ENCODE measurements at regions not wholly inside any gene's neighbourhood (a gene's known extent, or its start where the extent isn't known, plus 50 kb on each side); places are given as distances from the start of the nearest gene placed in this dataset.

DNA sequence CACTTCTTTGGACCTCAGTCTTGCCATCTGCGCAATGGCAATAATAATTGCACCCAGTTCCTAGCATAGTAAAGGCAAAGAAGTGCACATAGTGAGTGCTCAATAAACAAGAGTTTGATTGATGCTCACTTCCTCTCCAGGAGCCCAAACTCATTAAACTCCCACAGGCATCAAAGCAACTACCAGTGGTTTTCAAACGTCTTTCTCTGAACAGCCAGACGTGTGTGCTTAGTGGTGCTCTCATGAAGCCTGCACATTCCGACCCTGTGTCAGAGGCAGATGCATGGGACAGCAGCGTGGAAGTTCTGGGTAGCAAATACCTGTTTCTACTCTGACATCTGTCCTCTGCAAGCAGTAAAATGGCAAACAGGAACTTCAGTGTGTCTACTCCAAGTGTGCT lies 146.3 kb upstream of the MAFB start:
- no peaks in the 10 kb centered on the region for H3K9me3 ChIP-seq (ENCODE audit: control insufficient read depth, insufficient read depth, low read length)
- H3K4me1 ChIP-seq (ENCODE audit: insufficient read depth, low read length) = no peaks in the 10 kb centered on the region
- no peak overlapping the region for H3K9ac ChIP-seq (ENCODE audit: low read depth, low read length)
- H3K36me3 ChIP-seq (ENCODE audit: insufficient read depth, low read length) = no peaks in the 10 kb centered on the region

- Histone ChIP-seq H3K36me3 (ENCODE audit: insufficient read depth, low read length) (no peaks in the 10 kb centered on the region), H3K9me3 (ENCODE audit: control insufficient read depth, insufficient read depth, low read length) (peaks cover 4% of the 10 kb centered on the region; the same call in 1 of the 2 replicates), H3K9ac (ENCODE audit: low read depth, low read length) (no peak overlapping the region), H3K4me1 (ENCODE audit: insufficient read depth, low read length) (no peaks in the 10 kb centered on the region)
These were observed 149.5 kb upstream of the MAFB start for GRCh38 chr20:40838509-40838908.

GRCh38 chr20:40843251-40843650 lies 154.2 kb upstream of the MAFB start:
- H3K4me1 ChIP-seq (ENCODE audit: insufficient read depth, low read length) = no peaks in the 10 kb centered on the region
- no peaks in the 10 kb centered on the region for H3K36me3 ChIP-seq (ENCODE audit: insufficient read depth, low read length)
- no peak overlapping the region for H3K9ac ChIP-seq (ENCODE audit: low read depth, low read length)
- peaks cover 4% of the 10 kb centered on the region for H3K9me3 ChIP-seq (ENCODE audit: control insufficient read depth, insufficient read depth, low read length)

DNA sequence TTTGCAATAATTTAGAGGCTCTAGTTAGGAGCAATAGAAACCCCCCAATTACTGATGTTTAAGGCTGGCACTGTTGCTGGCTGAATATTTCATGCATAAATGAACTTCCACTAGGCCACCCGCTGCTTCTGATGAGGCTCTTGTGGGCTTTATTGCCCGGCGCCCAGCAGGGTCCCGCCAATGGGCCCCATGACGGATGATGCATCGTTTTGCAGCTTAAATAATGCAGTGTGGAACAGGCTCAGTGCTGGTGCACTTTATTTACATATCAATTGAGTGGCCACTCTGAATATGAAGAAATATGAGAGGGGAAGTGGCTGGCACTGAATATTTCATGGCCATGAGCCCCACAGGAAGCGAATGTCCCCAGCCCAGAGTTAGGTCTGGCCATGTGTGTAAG lies 155.3 kb upstream of the MAFB start:
- peaks cover 4% of the 10 kb centered on the region for H3K9me3 ChIP-seq (ENCODE audit: control insufficient read depth, insufficient read depth, low read length)
- H3K4me1 ChIP-seq (ENCODE audit: insufficient read depth, low read length) = no peaks in the 10 kb centered on the region
- no peaks in the 10 kb centered on the region for H3K36me3 ChIP-seq (ENCODE audit: insufficient read depth, low read length)
- H3K9ac ChIP-seq (ENCODE audit: low read depth, low read length) = no peak overlapping the region

GRCh38 chr20:40848096-40848495 lies 159.1 kb upstream of the MAFB start:
- H3K36me3 ChIP-seq (ENCODE audit: insufficient read depth, low read length) = no peaks in the 10 kb centered on the region
- H3K4me1 ChIP-seq (ENCODE audit: insufficient read depth, low read length) = no peaks in the 10 kb centered on the region
- no peak overlapping the region for H3K9ac ChIP-seq (ENCODE audit: low read depth, low read length)
- H3K9me3 ChIP-seq (ENCODE audit: control insufficient read depth, insufficient read depth, low read length) = no peaks in the 10 kb centered on the region; the same call in 1 of the 2 replicates

GRCh38 chr20:40848526-40848925 lies 159.5 kb upstream of the MAFB start:
- Histone ChIP-seq H3K4me1 (ENCODE audit: insufficient read depth, low read length) (no peaks in the 10 kb centered on the region), H3K9ac (ENCODE audit: low read depth, low read length) (no peak overlapping the region), H3K36me3 (ENCODE audit: insufficient read depth, low read length) (no peaks in the 10 kb centered on the region), H3K9me3 (ENCODE audit: control insufficient read depth, insufficient read depth, low read length) (no peaks in the 10 kb centered on the region; the same call in 1 of the 2 replicates)

- Histone ChIP-seq H3K36me3 (ENCODE audit: insufficient read depth, low read length) (no peaks in the 10 kb centered on the region), H3K4me1 (ENCODE audit: insufficient read depth, low read length) (no peaks in the 10 kb centered on the region), H3K9me3 (ENCODE audit: control insufficient read depth, insufficient read depth, low read length) (no peaks in the 10 kb centered on the region; the same call in 1 of the 2 replicates), H3K9ac (ENCODE audit: low read depth, low read length) (no peak overlapping the region)
These were observed 160.4 kb upstream of the MAFB start for GRCh38 chr20:40849456-40849855.

DNA sequence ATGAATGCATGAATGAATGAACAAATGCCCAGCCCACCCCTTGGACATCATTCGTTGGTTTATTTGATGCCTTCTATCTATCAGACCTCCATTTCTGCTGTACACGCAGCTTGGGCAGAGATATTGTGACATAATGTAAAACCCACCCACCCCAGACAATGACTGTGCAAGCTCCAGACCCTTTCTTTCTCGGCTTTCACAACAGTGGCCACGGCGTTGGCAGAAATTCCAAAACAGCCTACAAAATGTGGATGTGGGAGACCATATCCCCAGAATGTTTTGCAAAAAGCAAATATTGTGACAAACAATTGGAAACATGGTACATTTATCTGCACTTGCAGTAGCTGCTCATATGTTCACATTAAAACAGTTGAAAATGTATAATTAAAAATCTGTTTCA lies 162.0 kb upstream of the MAFB start:
- Histone ChIP-seq H3K36me3 (ENCODE audit: insufficient read depth, low read length) (no peaks in the 10 kb centered on the region), H3K4me1 (ENCODE audit: insufficient read depth, low read length) (no peaks in the 10 kb centered on the region), H3K9ac (ENCODE audit: low read depth, low read length) (no peak overlapping the region), H3K9me3 (ENCODE audit: control insufficient read depth, insufficient read depth, low read length) (no peaks in the 10 kb centered on the region)

GRCh38 chr20:40855269-40855668 lies 166.2 kb upstream of the MAFB start:
- Histone ChIP-seq H3K9ac (ENCODE audit: low read depth, low read length) (no peak overlapping the region), H3K9me3 (ENCODE audit: control insufficient read depth, insufficient read depth, low read length) (no peaks in the 10 kb centered on the region), H3K4me1 (ENCODE audit: insufficient read depth, low read length) (peaks cover 13% of the 10 kb centered on the region), H3K36me3 (ENCODE audit: insufficient read depth, low read length) (no peaks in the 10 kb centered on the region)

GRCh38 chr20:40856653-40857052 lies 167.6 kb upstream of the MAFB start:
- Histone ChIP-seq H3K9me3 (ENCODE audit: control insufficient read depth, insufficient read depth, low read length) (no peaks in the 10 kb centered on the region), H3K9ac (ENCODE audit: low read depth, low read length) (no peak overlapping the region), H3K36me3 (ENCODE audit: insufficient read depth, low read length) (no peaks in the 10 kb centered on the region), H3K4me1 (ENCODE audit: insufficient read depth, low read length) (peaks cover 13% of the 10 kb centered on the region)

GRCh38 chr20:40860487-40860902 lies 168.1 kb upstream of the TOP1 start:
- H3K9ac ChIP-seq (ENCODE audit: low read depth, low read length) = no peak overlapping the region
- H3K4me1 ChIP-seq (ENCODE audit: insufficient read depth, low read length) = peaks cover 13% of the 10 kb centered on the region
- no peaks in the 10 kb centered on the region for H3K9me3 ChIP-seq (ENCODE audit: control insufficient read depth, insufficient read depth, low read length)
- no peaks in the 10 kb centered on the region for H3K36me3 ChIP-seq (ENCODE audit: insufficient read depth, low read length)

DNA sequence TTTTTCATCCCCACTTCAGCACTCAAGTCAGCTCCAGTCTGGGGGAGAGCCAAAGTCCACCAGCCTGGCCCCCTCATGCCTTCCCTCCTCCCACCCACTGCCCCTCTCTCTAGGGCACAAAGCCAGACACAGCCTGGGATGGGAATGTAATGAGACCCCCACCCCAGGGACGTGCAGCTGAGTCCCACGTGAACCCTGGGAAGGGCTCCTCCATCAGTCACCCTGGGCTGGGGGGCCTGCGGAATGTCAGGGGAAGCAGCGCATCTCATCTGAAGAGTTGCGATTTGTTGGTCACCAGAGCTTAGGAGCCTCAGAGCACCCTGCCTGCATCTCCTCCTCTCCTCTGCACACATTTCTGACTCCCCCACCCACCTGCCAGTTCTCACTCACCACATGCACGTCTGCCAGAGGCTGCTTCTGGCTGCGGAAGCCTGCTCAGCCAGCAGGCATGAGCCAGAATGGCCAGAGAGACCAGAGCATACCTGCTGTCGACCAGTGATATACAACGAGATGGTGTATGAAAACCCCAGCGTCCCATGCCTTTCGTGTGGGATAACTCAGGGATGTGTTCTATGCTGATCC lies 167.1 kb upstream of the TOP1 start:
- Histone ChIP-seq H3K4me1 (ENCODE audit: insufficient read depth, low read length) (peaks cover 13% of the 10 kb centered on the region), H3K36me3 (ENCODE audit: insufficient read depth, low read length) (no peaks in the 10 kb centered on the region), H3K9me3 (ENCODE audit: control insufficient read depth, insufficient read depth, low read length) (no peaks in the 10 kb centered on the region), H3K9ac (ENCODE audit: low read depth, low read length) (no peak overlapping the region)

GRCh38 chr20:40863355-40863919 lies 165.2 kb upstream of the TOP1 start:
- no peaks in the 10 kb centered on the region for H3K36me3 ChIP-seq (ENCODE audit: insufficient read depth, low read length)
- H3K9ac ChIP-seq (ENCODE audit: low read depth, low read length) = no peak overlapping the region
- no peaks in the 10 kb centered on the region for H3K9me3 ChIP-seq (ENCODE audit: control insufficient read depth, insufficient read depth, low read length)
- H3K4me1 ChIP-seq (ENCODE audit: insufficient read depth, low read length) = peaks cover 7% of the 10 kb centered on the region

DNA sequence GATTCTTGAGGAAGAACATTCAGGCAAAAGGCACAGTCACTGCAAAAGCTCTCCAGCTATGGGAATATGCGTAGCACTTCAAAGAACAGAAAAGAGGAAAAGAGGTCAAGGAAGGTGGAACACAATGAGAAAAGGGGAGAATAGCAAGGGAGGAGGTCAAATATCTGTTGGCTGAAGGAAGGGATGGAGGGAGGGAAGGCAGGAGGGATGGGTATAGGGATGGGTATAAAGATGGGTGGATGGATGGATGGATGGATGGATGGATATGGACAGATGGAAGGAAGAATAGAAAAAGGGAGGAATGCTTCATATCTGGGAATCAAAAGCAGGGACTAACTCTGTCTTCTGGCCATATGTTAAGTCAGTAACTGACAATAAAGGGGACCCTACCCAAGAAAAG lies 164.2 kb upstream of the TOP1 start:
- Histone ChIP-seq H3K9me3 (ENCODE audit: control insufficient read depth, insufficient read depth, low read length) (no peaks in the 10 kb centered on the region), H3K36me3 (ENCODE audit: insufficient read depth, low read length) (no peaks in the 10 kb centered on the region), H3K4me1 (ENCODE audit: insufficient read depth, low read length) (peaks cover 5% of the 10 kb centered on the region; the same call in 1 of the 2 replicates), H3K9ac (ENCODE audit: low read depth, low read length) (no peak overlapping the region)

GRCh38 chr20:40865095-40865494 lies 163.5 kb upstream of the TOP1 start:
- no peaks in the 10 kb centered on the region for H3K36me3 ChIP-seq (ENCODE audit: insufficient read depth, low read length)
- H3K4me1 ChIP-seq (ENCODE audit: insufficient read depth, low read length) = peaks cover 5% of the 10 kb centered on the region; the same call in 1 of the 2 replicates
- no peak overlapping the region for H3K9ac ChIP-seq (ENCODE audit: low read depth, low read length)
- no peaks in the 10 kb centered on the region for H3K9me3 ChIP-seq (ENCODE audit: control insufficient read depth, insufficient read depth, low read length)

Measured in ES-I3 (cell line).